OCI-LY1 (cell line): ENCODE measurements at regions not wholly inside any gene's neighbourhood (a gene's known extent, or its start where the extent isn't known, plus 50 kb on each side); places are given as distances from the start of the nearest gene placed in this dataset.

ENCODE experiments used
- EZH2 ChIP-seq: fragments of 200-600 bp; sonication (generic), shearing (Covaris generic); IDR thresholded peaks from 2 replicates; pipeline ENCODE4 v1.8.0; 2017; ENCODE audit warnings: borderline replicate concordance, mixed run types, mild to moderate bottlenecking, antibody characterized with exemption, low read length, moderate library complexity, mixed read lengths
- TF ChIP-seq, protein P1 (sequence below): fragments of 200-600 bp; sonication (generic), shearing (Covaris generic); IDR thresholded peaks from 2 replicates; pipeline ENCODE4 v1.5.1; 2017; ENCODE audit warnings: mild to moderate bottlenecking, antibody characterized with exemption, low read length, moderate library complexity, mixed read lengths

DNA sequence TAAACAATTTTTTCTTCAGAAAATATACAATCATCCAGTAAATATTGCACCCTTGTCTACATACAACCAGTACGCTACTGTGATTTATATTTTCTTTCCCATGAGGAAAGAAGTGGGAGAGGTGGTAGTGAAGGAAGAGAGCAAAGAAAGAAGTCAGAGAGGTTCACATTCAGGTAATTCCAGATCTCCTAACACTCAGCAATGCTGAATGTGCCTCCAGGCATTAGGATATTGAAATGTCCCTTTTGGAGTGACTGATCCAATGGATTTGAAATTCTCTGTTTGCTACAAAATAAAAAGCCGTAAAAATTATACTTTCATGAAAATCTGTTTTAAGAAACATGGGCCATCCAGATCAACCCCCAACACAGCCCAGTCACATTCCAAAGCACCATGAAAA, 211.9 kb upstream of the NR3C2 start:
- TF ChIP-seq, protein P1, sequence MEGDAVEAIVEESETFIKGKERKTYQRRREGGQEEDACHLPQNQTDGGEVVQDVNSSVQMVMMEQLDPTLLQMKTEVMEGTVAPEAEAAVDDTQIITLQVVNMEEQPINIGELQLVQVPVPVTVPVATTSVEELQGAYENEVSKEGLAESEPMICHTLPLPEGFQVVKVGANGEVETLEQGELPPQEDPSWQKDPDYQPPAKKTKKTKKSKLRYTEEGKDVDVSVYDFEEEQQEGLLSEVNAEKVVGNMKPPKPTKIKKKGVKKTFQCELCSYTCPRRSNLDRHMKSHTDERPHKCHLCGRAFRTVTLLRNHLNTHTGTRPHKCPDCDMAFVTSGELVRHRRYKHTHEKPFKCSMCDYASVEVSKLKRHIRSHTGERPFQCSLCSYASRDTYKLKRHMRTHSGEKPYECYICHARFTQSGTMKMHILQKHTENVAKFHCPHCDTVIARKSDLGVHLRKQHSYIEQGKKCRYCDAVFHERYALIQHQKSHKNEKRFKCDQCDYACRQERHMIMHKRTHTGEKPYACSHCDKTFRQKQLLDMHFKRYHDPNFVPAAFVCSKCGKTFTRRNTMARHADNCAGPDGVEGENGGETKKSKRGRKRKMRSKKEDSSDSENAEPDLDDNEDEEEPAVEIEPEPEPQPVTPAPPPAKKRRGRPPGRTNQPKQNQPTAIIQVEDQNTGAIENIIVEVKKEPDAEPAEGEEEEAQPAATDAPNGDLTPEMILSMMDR: no peak
- no peak for TF ChIP-seq EZH2
